NT2/D1 (cell line): ENCODE measurements at regions not wholly inside any gene's neighbourhood (a gene's known extent, or its start where the extent isn't known, plus 50 kb on each side); places are given as distances from the start of the nearest gene placed in this dataset.

Experiments
- DNase-seq: peaks from one replicate; pipeline ENCODE4 v3.0.0-alpha.2; 2011; ENCODE audit warnings: low read depth, low spot score
- H3K27me3 ChIP-seq: 2 replicates; pipeline ENCODE4 v1.6.0; 2011; ENCODE audit warnings: mild to moderate bottlenecking; ENCODE audit not compliant: insufficient read length, insufficient read depth
- H3K36me3 ChIP-seq: 2 replicates; pipeline ENCODE4 v1.6.1; 2011; ENCODE audit warnings: mild to moderate bottlenecking, low read length, mixed read lengths; ENCODE audit not compliant: insufficient read depth, insufficient read length
- H3K4me1 ChIP-seq: 2 replicates; pipeline ENCODE4 v1.5.1; 2011; ENCODE audit not compliant: insufficient read depth, insufficient read length
- H3K4me3 ChIP-seq: 2 replicates; pipeline ENCODE4 v1.5.1; 2011; ENCODE audit warnings: low read depth; ENCODE audit not compliant: insufficient read length
- H3K9ac ChIP-seq: 2 replicates; pipeline ENCODE4 v1.6.0; 2011; ENCODE audit warnings: low read depth; ENCODE audit not compliant: insufficient read length
- H3K9me3 ChIP-seq: 2 replicates; pipeline ENCODE4 v1.5.1; 2011; ENCODE audit warnings: mild to moderate bottlenecking, low read length; ENCODE audit not compliant: insufficient read depth
- SUZ12 ChIP-seq: IDR thresholded peaks from 2 replicates; pipeline ENCODE4 v1.6.1; 2011; ENCODE audit not compliant: insufficient read length, insufficient read depth; ENCODE audit errors: extremely low read depth
- YY1 ChIP-seq: IDR thresholded peaks from 2 replicates; pipeline ENCODE4 v1.6.1; 2011; ENCODE audit not compliant: insufficient read length, insufficient read depth
- ZNF274 ChIP-seq: IDR thresholded peaks from 2 replicates; pipeline ENCODE4 v1.6.1; 2011; ENCODE audit warnings: mild to moderate bottlenecking, low read depth, low read length

- no peaks in the 10 kb centered on the region for H3K36me3 ChIP-seq
- no peak for TF ChIP-seq ZNF274
- no peak for TF ChIP-seq SUZ12
- TF ChIP-seq YY1: no peak
- no peak overlapping the region for H3K4me3 ChIP-seq
- H3K9ac ChIP-seq: no peak overlapping the region
- no peaks in the 10 kb centered on the region for H3K4me1 ChIP-seq
- H3K27me3 ChIP-seq: no peaks in the 10 kb centered on the region
- no peak for DNase-seq
- H3K9me3 ChIP-seq: no peaks in the 10 kb centered on the region
Observed at GRCh38 chr12:75953312-75953906, 78.2 kb downstream of the PHLDA1 start.

GRCh38 chr12:75951399-75952278, 79.9 kb downstream of the PHLDA1 start:
- Histone ChIP-seq H3K4me3 (no peak overlapping the region), H3K36me3 (no peaks in the 10 kb centered on the region), H3K4me1 (no peaks in the 10 kb centered on the region), H3K9me3 (0 out of 2 replicates have a peak, but pooled peaks cover under 1% of the 10 kb centered on the region), H3K27me3 (no peaks in the 10 kb centered on the region), H3K9ac (no peak overlapping the region)
- TF ChIP-seq SUZ12 (no peak), YY1 (no peak), ZNF274 (no peak)
- no peak for DNase-seq

GRCh38 chr12:75947156-75947723, 84.3 kb downstream of the PHLDA1 start:
- no peaks in the 10 kb centered on the region for H3K36me3 ChIP-seq
- H3K9ac ChIP-seq: no peak overlapping the region
- H3K27me3 ChIP-seq: no peaks in the 10 kb centered on the region
- no peaks in the 10 kb centered on the region for H3K4me1 ChIP-seq
- TF ChIP-seq SUZ12 (no peak), YY1 (no peak)
- DNase-seq: no peak
- no peak overlapping the region for H3K4me3 ChIP-seq
- peaks cover 23% of the 10 kb centered on the region; the same call in 1 of the 2 replicates for H3K9me3 ChIP-seq

- Histone ChIP-seq H3K27me3 (no peaks in the 10 kb centered on the region), H3K4me1 (no peaks in the 10 kb centered on the region), H3K36me3 (no peaks in the 10 kb centered on the region), H3K9me3 (peaks cover 25% of the 10 kb centered on the region; the same call in 1 of the 2 replicates), H3K9ac (no peak overlapping the region), H3K4me3 (no peak overlapping the region)
- TF ChIP-seq ZNF274 (no peak), SUZ12 (no peak), YY1 (no peak)
- DNase-seq: no peak
Observed at GRCh38 chr12:75945581-75945980, 86.0 kb downstream of the PHLDA1 start.

- no peaks in the 10 kb centered on the region for H3K27me3 ChIP-seq
- H3K36me3 ChIP-seq: no peaks in the 10 kb centered on the region
- no peak for TF ChIP-seq YY1
- TF ChIP-seq SUZ12: no peak
- no peak for TF ChIP-seq ZNF274
- no peak overlapping the region for H3K4me3 ChIP-seq
- no peak overlapping the region for H3K9ac ChIP-seq
- no peaks in the 10 kb centered on the region for H3K4me1 ChIP-seq
- DNase-seq: no peak
- H3K9me3 ChIP-seq: peaks cover 31% of the 10 kb centered on the region; the same call in 1 of the 2 replicates
Observed at GRCh38 chr12:75944905-75945432, 86.6 kb downstream of the PHLDA1 start.

GRCh38 chr12:75944097-75944904, 87.3 kb downstream of the PHLDA1 start:
- no peaks in the 10 kb centered on the region for H3K36me3 ChIP-seq
- H3K27me3 ChIP-seq: no peaks in the 10 kb centered on the region
- no peak for TF ChIP-seq ZNF274
- H3K4me1 ChIP-seq: no peaks in the 10 kb centered on the region
- H3K9ac ChIP-seq: no peak overlapping the region
- H3K4me3 ChIP-seq: no peak overlapping the region
- peak; percentile 78 for DNase-seq
- H3K9me3 ChIP-seq: peaks cover 35% of the 10 kb centered on the region; the same call in 1 of the 2 replicates
